Endothelial cell of umbilical vein (primary cell): ENCODE measurements at regions not wholly inside any gene's neighbourhood (a gene's known extent, or its start where the extent isn't known, plus 50 kb on each side); places are given as distances from the start of the nearest gene placed in this dataset.

Source experiments
- BruUV-seq: library from RNA; stranded (reverse); fragments of 400-500 nt; replicated peaks from 2 replicates; lab custom pipeline; 2021; lab: Mats Ljungman, UMichigan
- CTCF ChIA-PET: fragments of 300-600, 350-600 bp; sonication (Branson Sonifier 250); formaldehyde crosslinking; loops from one replicate; lab custom pipeline; 2021; ENCODE audit warnings: antibody characterized with exemption, inconsistent platforms; lab: Charles Lee
- POLR2A ChIA-PET: fragments of 300-600, 350-600 bp; sonication (Branson Sonifier 250); formaldehyde crosslinking; loops from one replicate; lab custom pipeline; 2021; ENCODE audit warnings: antibody characterized with exemption, inconsistent platforms; lab: Charles Lee
- DNase-seq: peaks from one replicate; pipeline ENCODE4 v3.0.0-alpha.2; 2011; ENCODE audit warnings: low read depth, low spot score
- FAIRE-seq: peaks from 2 replicates; lab custom pipeline; 2011; peaks lifted over from hg19 to GRCh38; lab: Jason Lieb, UNC
- H2AFZ ChIP-seq: 2 replicates; pipeline ENCODE4 v1.6.0; 2012; ENCODE audit warnings: low read depth, low read length, control low read depth, inconsistent platforms
- H3K27ac ChIP-seq: 2 replicates; pipeline ENCODE4 v1.5.1; 2011; ENCODE audit warnings: low read depth, mild to moderate bottlenecking, control low read depth, low read length, moderate library complexity; ENCODE audit not compliant: insufficient read depth
- H3K27me3 ChIP-seq, 2 experiments: 2 replicates each; pipeline versions ENCODE4 v1.6.0 to v1.6.1; 2011; ENCODE audit warnings: low read length in 2 of 2, mixed read lengths in 1 of 2; ENCODE audit not compliant: control insufficient read depth in 2 of 2, insufficient read depth in 2 of 2
- H3K36me3 ChIP-seq, 2 experiments: 2 replicates in 1 of 2; 3 replicates in 1 of 2; pipeline ENCODE4 v1.5.1; 2011; ENCODE audit warnings: low read length in 2 of 2, mild to moderate bottlenecking in 1 of 2, moderate library complexity in 1 of 2; ENCODE audit not compliant: control insufficient read depth in 2 of 2, insufficient read depth in 2 of 2; ENCODE audit errors: extremely low read depth in 1 of 2
- H3K4me1 ChIP-seq: 3 replicates; pipeline ENCODE4 v1.5.1; 2011; ENCODE audit warnings: mild to moderate bottlenecking, low read length; ENCODE audit not compliant: control insufficient read depth, insufficient read depth; ENCODE audit errors: extremely low read depth
- H3K4me2 ChIP-seq: 2 replicates; pipeline ENCODE4 v1.6.1; 2011; ENCODE audit warnings: low read length, control low read depth, mixed read lengths; ENCODE audit not compliant: insufficient read depth
- H3K4me3 ChIP-seq, 3 experiments: fragments of 200-600 bp in 1 of 3; sonication (generic), shearing (Covaris generic) in 1 of 3; replicated peaks in 1 of 3; 2 replicates each; pipeline ENCODE4 v1.5.1; 2011 to 2016; ENCODE audit warnings: control low read depth in 3 of 3, low read length in 3 of 3, mild to moderate bottlenecking in 2 of 3, inconsistent platforms in 1 of 3, low read depth in 1 of 3, moderate library complexity in 1 of 3; ENCODE audit not compliant: insufficient read depth in 1 of 3
- H3K79me2 ChIP-seq: 2 replicates; pipeline ENCODE4 v1.6.0; 2012; ENCODE audit warnings: low read length, inconsistent platforms; ENCODE audit not compliant: control insufficient read depth, insufficient read depth
- H3K9ac ChIP-seq: replicated peaks from 2 replicates; pipeline ENCODE3; 2011; ENCODE audit warnings: low read length, control low read depth; ENCODE audit not compliant: insufficient read depth; ENCODE audit errors: extremely low read depth
- H3K9me1 ChIP-seq: replicated peaks from 3 replicates; pipeline ENCODE4 v1.6.0; 2011; ENCODE audit warnings: mild to moderate bottlenecking, low read length; ENCODE audit not compliant: control insufficient read depth, insufficient read depth; ENCODE audit errors: extremely low read depth
- H3K9me3 ChIP-seq: replicated peaks from 2 replicates; pipeline ENCODE4 v1.5.1; 2012; ENCODE audit warnings: low read length, inconsistent platforms; ENCODE audit not compliant: control insufficient read depth, insufficient read depth
- H4K20me1 ChIP-seq: replicated peaks from 2 replicates; pipeline ENCODE3; 2011; ENCODE audit warnings: mild to moderate bottlenecking, low read length; ENCODE audit not compliant: control insufficient read depth, insufficient read depth; ENCODE audit errors: extremely low read depth
- EZH2 ChIP-seq: IDR thresholded peaks from 2 replicates; pipeline ENCODE4 v1.6.1; 2012; ENCODE audit warnings: borderline replicate concordance, low read depth, mild to moderate bottlenecking, moderate library complexity, low read length, inconsistent platforms; ENCODE audit not compliant: severe bottlenecking
- FOS ChIP-seq: IDR thresholded peaks from 2 replicates; pipeline ENCODE4 v1.6.1; 2011; ENCODE audit warnings: mild to moderate bottlenecking, low read length, moderate library complexity, borderline replicate concordance; ENCODE audit not compliant: insufficient read depth
- GATA2 ChIP-seq: IDR thresholded peaks from 2 replicates; pipeline ENCODE4 v1.7.0; 2011; ENCODE audit warnings: low read depth, mild to moderate bottlenecking, moderate library complexity, mixed read lengths, low read length; ENCODE audit not compliant: insufficient read length, insufficient read depth
- JUN ChIP-seq: IDR thresholded peaks from 2 replicates; pipeline ENCODE4 v1.6.1; 2011; ENCODE audit warnings: borderline replicate concordance, low read depth; ENCODE audit not compliant: insufficient read length, insufficient read depth
- MYC ChIP-seq: IDR thresholded peaks from one replicate; pipeline ENCODE4 v1.6.1; 2011; ENCODE audit warnings: mild to moderate bottlenecking, low read depth, low read length
- POLR2A ChIP-seq: IDR thresholded peaks from 2 replicates; pipeline ENCODE4 v1.6.1; 2012; ENCODE audit warnings: low read depth, mild to moderate bottlenecking, control low read depth, low read length
- POLR2AphosphoS5 ChIP-seq: IDR thresholded peaks from 2 replicates; pipeline ENCODE4 v1.6.1; 2012; ENCODE audit warnings: low read depth, mild to moderate bottlenecking, control low read depth, low read length, moderate library complexity; ENCODE audit not compliant: insufficient read depth
- dilution Hi-C: fragments of 300-500 bp; cut with MboI; formaldehyde crosslinking; loops from one replicate; pipeline ENCODE4 v1.15.0; 2019; ENCODE audit warnings: low sequenced_read_pairs; ENCODE audit not compliant: extremely low pct_ligation_motif_present
- intact Hi-C: fragments of 100-400 bp; cut with micrococcal nuclease; formaldehyde crosslinking; loops from one replicate; pipeline ENCODE4 v1.10.0; 2022
- TF ChIP-seq, protein P1 (sequence below), 2 donors: IDR thresholded peaks; 1 replicate in 1 of 2; 2 replicates in 1 of 2; pipeline ENCODE4 v1.5.1; 2011; ENCODE audit warnings: low read length in 2 of 2, mild to moderate bottlenecking in 2 of 2, moderate library complexity in 2 of 2, control low read depth in 1 of 2, inconsistent platforms in 1 of 2, low read depth in 1 of 2; ENCODE audit not compliant: insufficient read depth in 1 of 2; ENCODE audit errors: extremely low read depth in 1 of 2
- TF ChIP-seq, protein P2 (sequence below): IDR thresholded peaks from 2 replicates; pipeline ENCODE4 v1.6.1; 2011; ENCODE audit not compliant: insufficient read depth, insufficient read length

DNA sequence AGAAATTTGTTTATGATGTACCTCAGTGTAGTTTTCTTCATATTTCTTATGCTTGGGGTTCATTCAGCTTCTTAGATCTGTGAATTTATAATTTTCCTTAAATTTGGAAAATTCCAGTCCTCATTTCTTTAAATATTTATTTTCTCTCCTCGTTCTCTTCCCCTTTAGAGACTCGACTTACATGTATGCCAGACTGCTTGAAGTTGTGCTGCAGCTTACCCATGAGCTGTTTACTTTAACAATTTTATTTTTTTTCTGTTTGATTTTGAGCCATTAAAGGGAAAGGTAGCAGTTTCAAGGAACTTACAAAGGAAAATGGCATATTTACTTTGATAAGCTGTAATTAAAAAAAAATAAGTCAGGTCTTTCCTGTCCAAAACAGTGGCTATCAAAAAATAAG is 123.0 kb upstream of the ZNF32 start:
- Histone ChIP-seq H3K9ac (no peak overlapping the region), H3K36me3 (no peaks in the 10 kb centered on the region), H2AFZ (no peak overlapping the region), H3K27ac (no peak overlapping the region), H3K4me2 (no peak overlapping the region), H3K27me3 (no peaks in the 10 kb centered on the region), H3K79me2 (no peaks in the 10 kb centered on the region), H3K9me1 (no peaks in the 10 kb centered on the region), H4K20me1 (no peaks in the 10 kb centered on the region), H3K4me3 (no peak overlapping the region), H3K9me3 (no peaks in the 10 kb centered on the region), H3K4me1 (peaks cover 11% of the 10 kb centered on the region)
- CTCF ChIA-PET, result interaction anchor here (1.2 kb wide), 1 partner anchor 81 kb away, joined by 4 read pairs; no protein-coding TSS in a partner anchor
- POLR2A ChIA-PET, result no interaction called here
- FAIRE-seq (no peak), DNase-seq (no peak)
- no peak for TF ChIP-seq JUN
- TF ChIP-seq POLR2A, result no peak
- TF ChIP-seq, protein P1, sequence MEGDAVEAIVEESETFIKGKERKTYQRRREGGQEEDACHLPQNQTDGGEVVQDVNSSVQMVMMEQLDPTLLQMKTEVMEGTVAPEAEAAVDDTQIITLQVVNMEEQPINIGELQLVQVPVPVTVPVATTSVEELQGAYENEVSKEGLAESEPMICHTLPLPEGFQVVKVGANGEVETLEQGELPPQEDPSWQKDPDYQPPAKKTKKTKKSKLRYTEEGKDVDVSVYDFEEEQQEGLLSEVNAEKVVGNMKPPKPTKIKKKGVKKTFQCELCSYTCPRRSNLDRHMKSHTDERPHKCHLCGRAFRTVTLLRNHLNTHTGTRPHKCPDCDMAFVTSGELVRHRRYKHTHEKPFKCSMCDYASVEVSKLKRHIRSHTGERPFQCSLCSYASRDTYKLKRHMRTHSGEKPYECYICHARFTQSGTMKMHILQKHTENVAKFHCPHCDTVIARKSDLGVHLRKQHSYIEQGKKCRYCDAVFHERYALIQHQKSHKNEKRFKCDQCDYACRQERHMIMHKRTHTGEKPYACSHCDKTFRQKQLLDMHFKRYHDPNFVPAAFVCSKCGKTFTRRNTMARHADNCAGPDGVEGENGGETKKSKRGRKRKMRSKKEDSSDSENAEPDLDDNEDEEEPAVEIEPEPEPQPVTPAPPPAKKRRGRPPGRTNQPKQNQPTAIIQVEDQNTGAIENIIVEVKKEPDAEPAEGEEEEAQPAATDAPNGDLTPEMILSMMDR (IDR thresholded peaks at IDR 0.05; ENCODE audit: extremely low read depth in 1 of 2, insufficient read depth in 1 of 2, low read depth in 1 of 2, low read length in 2 of 2), result no peak
- TF ChIP-seq POLR2AphosphoS5, result no peak
- no peak for TF ChIP-seq FOS
- TF ChIP-seq EZH2, result no peak
- TF ChIP-seq, protein P2, sequence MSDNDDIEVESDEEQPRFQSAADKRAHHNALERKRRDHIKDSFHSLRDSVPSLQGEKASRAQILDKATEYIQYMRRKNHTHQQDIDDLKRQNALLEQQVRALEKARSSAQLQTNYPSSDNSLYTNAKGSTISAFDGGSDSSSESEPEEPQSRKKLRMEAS, result no peak
- TF ChIP-seq GATA2, result no peak
- TF ChIP-seq MYC, result no peak
- no TSS peak for BruUV-seq
- intact Hi-C loops, result loop anchor here (2.0 to 5.0 kb wide), 4 partner anchors 21 to 91 kb away; no protein-coding TSS in a partner anchor
- dilution Hi-C loops, result no loop called here
